ENCODE measurements at regions not wholly inside any gene's neighbourhood (a gene's known extent, or its start where the extent isn't known, plus 50 kb on each side); places are given as distances from the start of the nearest gene placed in this dataset.
A peak's percentile ranks its signal among the peaks of the same experiment; 100 is the strongest.

GRCh38 chr2:223701761-223702160, 99.6 kb upstream of the SCG2 start:
- no peak for DNase-seq

GRCh38 chr2:223700221-223700620, 98.1 kb upstream of the SCG2 start:
- no peak for DNase-seq

GRCh38 chr2:223697892-223698645, 95.9 kb upstream of the SCG2 start:
- DNase-seq = no peak

- no peak for DNase-seq
These were observed 95.2 kb upstream of the SCG2 start for GRCh38 chr2:223697316-223697891.

GRCh38 chr2:223696719-223697118, 94.6 kb upstream of the SCG2 start:
- peak in 1 of 3 experiments; percentile 59 for DNase-seq

GRCh38 chr2:223692191-223692947, 90.2 kb upstream of the SCG2 start:
- DNase-seq = peak in 2 of 3 experiments; percentile 8 to 30

DNA sequence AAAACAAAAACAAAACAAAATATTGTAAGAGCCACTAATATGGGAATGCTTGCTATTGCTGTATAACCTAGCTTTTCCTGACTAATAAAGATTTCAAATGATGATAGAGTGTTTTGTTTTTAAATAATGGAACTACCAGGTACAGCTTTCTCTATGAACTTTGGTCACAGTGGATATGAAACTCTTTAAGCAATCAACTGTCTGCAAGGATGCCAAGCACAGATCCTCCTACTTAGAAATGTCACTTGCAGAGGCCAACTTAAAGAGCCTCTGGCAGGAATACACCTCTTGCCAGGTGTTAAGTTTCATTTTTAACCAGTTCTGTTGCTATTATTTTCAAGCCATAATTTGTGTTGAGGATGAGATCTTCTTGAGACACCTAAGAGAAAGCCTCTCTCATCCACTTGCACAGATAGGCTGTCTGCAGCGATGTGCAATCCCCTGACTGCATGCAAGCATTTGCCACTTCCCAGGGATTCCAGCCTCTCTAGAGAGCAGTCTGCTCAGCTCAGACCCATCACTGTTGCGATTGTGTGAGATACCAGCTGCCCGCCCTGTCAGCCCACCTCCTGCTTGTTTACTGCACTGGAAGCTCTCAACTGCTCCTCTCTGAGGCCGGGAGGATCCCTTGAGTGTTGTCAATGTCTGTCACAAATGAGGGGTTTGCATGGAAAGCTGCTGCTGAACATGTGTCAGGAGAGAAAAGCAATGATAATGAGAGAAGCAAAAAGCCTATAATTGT, 86.1 kb upstream of the SCG2 start:
- peak; percentile 34 to 83 (median 72) for DNase-seq

GRCh38 chr2:223681125-223681524, 79.0 kb upstream of the SCG2 start:
- DNase-seq = no peak

DNA sequence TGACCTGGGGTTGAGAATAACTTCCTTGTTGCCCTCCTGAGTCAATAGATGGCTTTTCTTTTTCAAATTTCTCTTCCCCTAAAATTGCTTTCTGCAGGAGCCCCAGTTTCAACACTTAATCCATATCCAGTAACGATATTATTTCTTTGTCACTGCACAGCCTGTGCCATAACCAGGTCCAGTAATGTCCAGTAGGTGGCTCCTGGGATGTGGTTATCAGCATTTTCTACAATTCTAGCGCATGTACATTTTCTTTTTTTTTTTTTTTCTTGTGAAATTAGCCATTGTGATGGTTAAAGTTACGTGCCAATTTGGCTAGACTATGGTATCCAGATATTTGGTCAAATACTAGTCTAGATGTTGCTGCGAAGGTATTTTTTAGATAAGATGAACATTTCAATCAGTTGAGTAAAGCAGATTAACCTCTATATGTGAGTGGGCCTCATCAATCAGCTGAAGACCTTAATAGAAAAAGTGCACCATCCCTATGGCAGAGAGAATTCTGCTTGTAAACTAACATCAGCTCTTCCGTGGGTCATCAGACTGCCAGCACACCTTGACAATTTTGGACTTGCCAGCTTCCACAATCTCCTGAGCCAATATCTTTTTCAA, 72.9 kb upstream of the SCG2 start:
- DNase-seq = peak in 1 of 3 experiments; percentile 22

- no peak for DNase-seq
These were observed 67.5 kb upstream of the SCG2 start for GRCh38 chr2:223669453-223670225.

GRCh38 chr2:223668302-223668998, 66.3 kb upstream of the SCG2 start:
- DNase-seq = no peak

GRCh38 chr2:223654384-223654915, 52.3 kb upstream of the SCG2 start:
- no peak for DNase-seq

- no peak for DNase-seq
These were observed 50.7 kb upstream of the SCG2 start for GRCh38 chr2:223652902-223653301.

GRCh38 chr2:223652122-223652521, 50.0 kb upstream of the SCG2 start:
- no peak for DNase-seq

All from NCI-H1417 (cell line).